Epithelial cell of proximal tubule (primary cell): ENCODE measurements at regions not wholly inside any gene's neighbourhood (a gene's known extent, or its start where the extent isn't known, plus 50 kb on each side); places are given as distances from the start of the nearest gene placed in this dataset.

ENCODE experiments used
- DNase-seq: peaks from one replicate; pipeline ENCODE4 v3.0.0-alpha.2; 2011; ENCODE audit warnings: low read depth
- H3K4me3 ChIP-seq: 2 replicates; pipeline ENCODE4 v1.5.1; 2011; ENCODE audit warnings: low read depth, mild to moderate bottlenecking, low read length
- TF ChIP-seq, protein P1 (sequence below): conservative IDR thresholded peaks from 2 replicates; pipeline ENCODE4 v1.5.1; 2012; ENCODE audit warnings: low read depth, mild to moderate bottlenecking, low read length

DNA sequence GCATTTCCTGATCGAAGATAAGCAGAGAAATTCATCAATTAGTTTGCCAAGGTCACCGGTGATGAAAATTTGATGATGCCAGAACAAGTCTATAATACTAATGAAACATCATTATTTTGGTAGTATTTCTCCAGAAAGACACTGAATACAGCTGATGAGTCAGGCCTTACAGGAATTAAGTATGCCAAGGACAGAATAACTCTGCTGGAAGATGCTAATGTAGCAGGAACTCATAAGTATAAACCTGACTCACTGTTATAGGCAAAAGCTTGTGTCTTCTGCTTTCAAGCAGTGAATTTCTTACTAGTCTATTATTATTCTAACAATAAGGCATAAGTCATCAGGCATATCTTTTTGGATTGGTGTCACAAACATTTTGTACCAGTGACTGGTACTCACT is 1825.1 kb upstream of the IGFBP7 start:
- TF ChIP-seq, protein P1, sequence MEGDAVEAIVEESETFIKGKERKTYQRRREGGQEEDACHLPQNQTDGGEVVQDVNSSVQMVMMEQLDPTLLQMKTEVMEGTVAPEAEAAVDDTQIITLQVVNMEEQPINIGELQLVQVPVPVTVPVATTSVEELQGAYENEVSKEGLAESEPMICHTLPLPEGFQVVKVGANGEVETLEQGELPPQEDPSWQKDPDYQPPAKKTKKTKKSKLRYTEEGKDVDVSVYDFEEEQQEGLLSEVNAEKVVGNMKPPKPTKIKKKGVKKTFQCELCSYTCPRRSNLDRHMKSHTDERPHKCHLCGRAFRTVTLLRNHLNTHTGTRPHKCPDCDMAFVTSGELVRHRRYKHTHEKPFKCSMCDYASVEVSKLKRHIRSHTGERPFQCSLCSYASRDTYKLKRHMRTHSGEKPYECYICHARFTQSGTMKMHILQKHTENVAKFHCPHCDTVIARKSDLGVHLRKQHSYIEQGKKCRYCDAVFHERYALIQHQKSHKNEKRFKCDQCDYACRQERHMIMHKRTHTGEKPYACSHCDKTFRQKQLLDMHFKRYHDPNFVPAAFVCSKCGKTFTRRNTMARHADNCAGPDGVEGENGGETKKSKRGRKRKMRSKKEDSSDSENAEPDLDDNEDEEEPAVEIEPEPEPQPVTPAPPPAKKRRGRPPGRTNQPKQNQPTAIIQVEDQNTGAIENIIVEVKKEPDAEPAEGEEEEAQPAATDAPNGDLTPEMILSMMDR = no peak
- no peak overlapping the region for H3K4me3 ChIP-seq
- DNase-seq = no peak

GRCh38 chr4:58936436-58936835 is 1826.3 kb upstream of the IGFBP7 start:
- no peak for DNase-seq
- H3K4me3 ChIP-seq = no peak overlapping the region
- TF ChIP-seq, protein P1 = no peak

DNA sequence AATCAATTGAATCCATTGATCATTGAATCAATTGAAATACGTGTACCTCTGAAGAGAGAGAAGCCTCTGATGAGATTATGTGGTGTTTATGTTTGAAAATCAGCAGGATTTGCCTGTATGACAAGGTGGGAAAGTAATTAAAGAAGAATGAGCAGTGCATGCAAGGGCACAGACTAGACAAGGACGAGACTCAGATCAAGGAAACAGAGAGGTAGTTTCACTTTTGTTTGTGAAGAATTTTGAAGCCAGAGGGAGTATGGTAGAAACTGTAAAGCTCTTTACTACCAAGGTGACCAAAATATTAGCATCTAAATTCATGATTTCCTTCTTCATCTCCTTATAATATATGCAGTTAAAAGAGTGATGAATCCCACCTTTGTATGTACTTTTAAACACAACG is 1830.0 kb upstream of the IGFBP7 start:
- no peak overlapping the region for H3K4me3 ChIP-seq
- no peak for DNase-seq
- TF ChIP-seq, protein P1 = no peak

GRCh38 chr4:58941286-58941685 is 1831.1 kb upstream of the IGFBP7 start:
- no peak for DNase-seq
- TF ChIP-seq, protein P1 = no peak
- no peak overlapping the region for H3K4me3 ChIP-seq

- no peak for DNase-seq
- no peak overlapping the region for H3K4me3 ChIP-seq
- TF ChIP-seq, protein P1 = no peak
Observed at GRCh38 chr4:58953575-58953974, 1843.4 kb upstream of the IGFBP7 start.

- TF ChIP-seq, protein P1 = no peak
- H3K4me3 ChIP-seq = no peak overlapping the region
- DNase-seq = no peak
Observed at GRCh38 chr4:58957711-58958110, 1847.5 kb upstream of the IGFBP7 start.

- TF ChIP-seq, protein P1 = no peak
- no peak overlapping the region for H3K4me3 ChIP-seq
- DNase-seq = no peak
Observed at GRCh38 chr4:58961283-58961682, 1851.1 kb upstream of the IGFBP7 start.
